A549 (cell line): ENCODE measurements at regions not wholly inside any gene's neighbourhood (a gene's known extent, or its start where the extent isn't known, plus 50 kb on each side); places are given as distances from the start of the nearest gene placed in this dataset.

Source experiments
- CHD2 ChIP-seq: fragments of 150-350 bp; IDR thresholded peaks from 2 replicates; pipeline ENCODE4 v1.6.1; 2014; ENCODE audit warnings: low read length; ENCODE audit not compliant: partially characterized antibody
- EP300 ChIP-seq, 2 experiments: fragments of >200 bp; sonication (Bioruptor Twin); formaldehyde crosslinking; IDR thresholded peaks; 2 replicates in 1 of 2; 3 replicates in 1 of 2; pipeline ENCODE4 v1.6.1; 2016 to 2017
- MAZ ChIP-seq: fragments of 150-350 bp; IDR thresholded peaks from 2 replicates; pipeline ENCODE4 v1.6.1; 2014; ENCODE audit warnings: antibody characterized with exemption, low read depth, low read length, borderline replicate concordance
- POLR2A ChIP-seq: IDR thresholded peaks from 2 replicates; pipeline ENCODE4 v1.6.1; 2012; ENCODE audit warnings: mild to moderate bottlenecking, low read length
- POLR2AphosphoS2 ChIP-seq: conservative IDR thresholded peaks from 2 replicates; pipeline ENCODE4 v1.6.1; 2012; ENCODE audit warnings: low read length, improper control_type of control experiment, inconsistent platforms
- RFX5 ChIP-seq: fragments of 450-650 bp; IDR thresholded peaks from 2 replicates; pipeline ENCODE4 v1.7.1; 2014; ENCODE audit warnings: antibody characterized with exemption, mild to moderate bottlenecking, moderate library complexity
- SMC3 ChIP-seq: fragments of >200 bp; sonication (Bioruptor Twin); formaldehyde crosslinking; IDR thresholded peaks from 3 replicates; pipeline ENCODE4 v1.6.1; 2018; ENCODE audit warnings: inconsistent platforms
- ZFP36 ChIP-seq: fragments of 450-650 bp; IDR thresholded peaks from 2 replicates; pipeline ENCODE4 v1.6.1; 2014; ENCODE audit warnings: borderline replicate concordance; ENCODE audit not compliant: partially characterized antibody
- ZNF302 ChIP-seq: fragments of 250-450 bp; sonication (Bioruptor Pico); IDR thresholded peaks from 2 replicates; pipeline ENCODE4 v1.9.0; 2021; ENCODE audit warnings: inconsistent platforms, mild to moderate bottlenecking, moderate library complexity
- ZSCAN20 ChIP-seq: fragments of 250-450 bp; sonication (Bioruptor Pico); IDR thresholded peaks from 2 replicates; pipeline ENCODE4 v1.8.0; 2022; ENCODE audit warnings: mild to moderate bottlenecking, moderate library complexity
- TF ChIP-seq, protein P1 (sequence below): fragments of 200-600 bp; sonication (generic); IDR thresholded peaks from 2 replicates; pipeline ENCODE4 v1.6.1; 2016; ENCODE audit warnings: antibody characterized with exemption, mild to moderate bottlenecking, moderate library complexity
- TF ChIP-seq, protein P2 (sequence below): fragments of >200 bp; sonication (Bioruptor Twin); formaldehyde crosslinking; IDR thresholded peaks from 3 replicates; pipeline ENCODE4 v1.5.1; 2016
- TF ChIP-seq, protein P3 (sequence below): IDR thresholded peaks from 2 replicates; pipeline ENCODE4 v1.6.1; 2012
- TF ChIP-seq, protein P4 (sequence below): fragments of 450-650 bp; IDR thresholded peaks from 2 replicates; pipeline ENCODE4 v1.6.1; 2014; ENCODE audit warnings: antibody characterized with exemption

DNA sequence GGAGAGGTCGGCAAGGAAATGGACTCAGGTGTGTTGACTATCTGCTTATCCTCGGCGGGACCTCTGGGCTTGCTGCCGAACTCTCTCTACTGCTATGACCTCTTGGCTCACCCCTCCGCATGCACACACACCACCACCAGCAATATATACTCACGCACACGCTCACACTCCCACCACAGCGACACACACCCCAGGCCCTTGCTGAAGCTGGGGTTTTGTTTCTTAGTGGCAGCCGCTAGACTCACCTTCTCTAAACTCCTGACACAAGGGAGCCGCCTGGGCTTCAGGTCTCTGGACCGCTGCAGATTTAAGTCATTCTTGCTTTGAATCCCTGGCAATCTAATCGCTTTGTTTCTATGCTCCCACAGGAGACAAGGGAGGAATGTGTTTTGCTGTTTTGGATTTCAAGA lies 59.4 kb upstream of the BACH2 start:
- TF ChIP-seq, protein P1, sequence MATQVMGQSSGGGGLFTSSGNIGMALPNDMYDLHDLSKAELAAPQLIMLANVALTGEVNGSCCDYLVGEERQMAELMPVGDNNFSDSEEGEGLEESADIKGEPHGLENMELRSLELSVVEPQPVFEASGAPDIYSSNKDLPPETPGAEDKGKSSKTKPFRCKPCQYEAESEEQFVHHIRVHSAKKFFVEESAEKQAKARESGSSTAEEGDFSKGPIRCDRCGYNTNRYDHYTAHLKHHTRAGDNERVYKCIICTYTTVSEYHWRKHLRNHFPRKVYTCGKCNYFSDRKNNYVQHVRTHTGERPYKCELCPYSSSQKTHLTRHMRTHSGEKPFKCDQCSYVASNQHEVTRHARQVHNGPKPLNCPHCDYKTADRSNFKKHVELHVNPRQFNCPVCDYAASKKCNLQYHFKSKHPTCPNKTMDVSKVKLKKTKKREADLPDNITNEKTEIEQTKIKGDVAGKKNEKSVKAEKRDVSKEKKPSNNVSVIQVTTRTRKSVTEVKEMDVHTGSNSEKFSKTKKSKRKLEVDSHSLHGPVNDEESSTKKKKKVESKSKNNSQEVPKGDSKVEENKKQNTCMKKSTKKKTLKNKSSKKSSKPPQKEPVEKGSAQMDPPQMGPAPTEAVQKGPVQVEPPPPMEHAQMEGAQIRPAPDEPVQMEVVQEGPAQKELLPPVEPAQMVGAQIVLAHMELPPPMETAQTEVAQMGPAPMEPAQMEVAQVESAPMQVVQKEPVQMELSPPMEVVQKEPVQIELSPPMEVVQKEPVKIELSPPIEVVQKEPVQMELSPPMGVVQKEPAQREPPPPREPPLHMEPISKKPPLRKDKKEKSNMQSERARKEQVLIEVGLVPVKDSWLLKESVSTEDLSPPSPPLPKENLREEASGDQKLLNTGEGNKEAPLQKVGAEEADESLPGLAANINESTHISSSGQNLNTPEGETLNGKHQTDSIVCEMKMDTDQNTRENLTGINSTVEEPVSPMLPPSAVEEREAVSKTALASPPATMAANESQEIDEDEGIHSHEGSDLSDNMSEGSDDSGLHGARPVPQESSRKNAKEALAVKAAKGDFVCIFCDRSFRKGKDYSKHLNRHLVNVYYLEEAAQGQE = no peak
- TF ChIP-seq, protein P2, sequence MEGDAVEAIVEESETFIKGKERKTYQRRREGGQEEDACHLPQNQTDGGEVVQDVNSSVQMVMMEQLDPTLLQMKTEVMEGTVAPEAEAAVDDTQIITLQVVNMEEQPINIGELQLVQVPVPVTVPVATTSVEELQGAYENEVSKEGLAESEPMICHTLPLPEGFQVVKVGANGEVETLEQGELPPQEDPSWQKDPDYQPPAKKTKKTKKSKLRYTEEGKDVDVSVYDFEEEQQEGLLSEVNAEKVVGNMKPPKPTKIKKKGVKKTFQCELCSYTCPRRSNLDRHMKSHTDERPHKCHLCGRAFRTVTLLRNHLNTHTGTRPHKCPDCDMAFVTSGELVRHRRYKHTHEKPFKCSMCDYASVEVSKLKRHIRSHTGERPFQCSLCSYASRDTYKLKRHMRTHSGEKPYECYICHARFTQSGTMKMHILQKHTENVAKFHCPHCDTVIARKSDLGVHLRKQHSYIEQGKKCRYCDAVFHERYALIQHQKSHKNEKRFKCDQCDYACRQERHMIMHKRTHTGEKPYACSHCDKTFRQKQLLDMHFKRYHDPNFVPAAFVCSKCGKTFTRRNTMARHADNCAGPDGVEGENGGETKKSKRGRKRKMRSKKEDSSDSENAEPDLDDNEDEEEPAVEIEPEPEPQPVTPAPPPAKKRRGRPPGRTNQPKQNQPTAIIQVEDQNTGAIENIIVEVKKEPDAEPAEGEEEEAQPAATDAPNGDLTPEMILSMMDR = no peak
- no peak for TF ChIP-seq POLR2A
- TF ChIP-seq RFX5 = no peak
- no peak for TF ChIP-seq SMC3
- no peak for TF ChIP-seq POLR2AphosphoS2
- TF ChIP-seq EP300 (IDR thresholded peaks at IDR 0.05) = no peak
- no peak for TF ChIP-seq ZFP36
- no peak for TF ChIP-seq ZSCAN20
- TF ChIP-seq ZNF302 = no peak
- TF ChIP-seq MAZ = no peak
- TF ChIP-seq CHD2 = no peak
- TF ChIP-seq, protein P3, sequence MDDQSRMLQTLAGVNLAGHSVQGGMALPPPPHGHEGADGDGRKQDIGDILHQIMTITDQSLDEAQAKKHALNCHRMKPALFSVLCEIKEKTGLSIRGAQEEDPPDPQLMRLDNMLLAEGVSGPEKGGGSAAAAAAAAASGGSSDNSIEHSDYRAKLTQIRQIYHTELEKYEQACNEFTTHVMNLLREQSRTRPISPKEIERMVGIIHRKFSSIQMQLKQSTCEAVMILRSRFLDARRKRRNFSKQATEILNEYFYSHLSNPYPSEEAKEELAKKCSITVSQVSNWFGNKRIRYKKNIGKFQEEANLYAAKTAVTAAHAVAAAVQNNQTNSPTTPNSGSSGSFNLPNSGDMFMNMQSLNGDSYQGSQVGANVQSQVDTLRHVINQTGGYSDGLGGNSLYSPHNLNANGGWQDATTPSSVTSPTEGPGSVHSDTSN = no peak
- TF ChIP-seq, protein P4, sequence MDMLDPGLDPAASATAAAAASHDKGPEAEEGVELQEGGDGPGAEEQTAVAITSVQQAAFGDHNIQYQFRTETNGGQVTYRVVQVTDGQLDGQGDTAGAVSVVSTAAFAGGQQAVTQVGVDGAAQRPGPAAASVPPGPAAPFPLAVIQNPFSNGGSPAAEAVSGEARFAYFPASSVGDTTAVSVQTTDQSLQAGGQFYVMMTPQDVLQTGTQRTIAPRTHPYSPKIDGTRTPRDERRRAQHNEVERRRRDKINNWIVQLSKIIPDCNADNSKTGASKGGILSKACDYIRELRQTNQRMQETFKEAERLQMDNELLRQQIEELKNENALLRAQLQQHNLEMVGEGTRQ = no peak
